NCI-H748 treated with DMSO at 0.1 percent for 48 hours (cell line): ENCODE measurements at regions not wholly inside any gene's neighbourhood (a gene's known extent, or its start where the extent isn't known, plus 50 kb on each side); places are given as distances from the start of the nearest gene placed in this dataset.
"Not testable (repeated sequence)": the region's sequence is repeated elsewhere in the genome, so short reads cannot be mapped to it uniquely, and the experiment has no call there.

ENCODE experiments used
- DNase-seq: peaks from one replicate; lab custom pipeline; 2025; lab: John Stamatoyannopoulos, UW

DNA sequence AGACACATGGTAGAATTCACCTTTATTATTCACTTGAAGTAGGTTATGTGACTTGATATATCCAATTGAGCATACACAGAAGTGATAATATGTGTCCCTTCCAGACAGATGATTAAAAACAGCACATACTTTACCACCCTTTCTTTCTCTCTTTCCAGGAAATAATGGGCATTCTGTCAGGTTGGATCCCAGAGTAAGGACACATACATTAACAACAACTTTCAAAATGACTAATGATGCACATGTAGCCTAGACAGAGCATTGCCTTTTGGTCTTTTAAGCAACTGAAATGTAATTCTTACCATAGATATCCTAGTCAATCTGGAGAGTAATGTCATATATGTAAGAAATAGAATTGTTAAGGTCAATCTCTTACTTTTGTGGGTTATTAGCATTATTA, 1748.7 kb downstream of the EFNA5 start:
- no peak for DNase-seq

DNA sequence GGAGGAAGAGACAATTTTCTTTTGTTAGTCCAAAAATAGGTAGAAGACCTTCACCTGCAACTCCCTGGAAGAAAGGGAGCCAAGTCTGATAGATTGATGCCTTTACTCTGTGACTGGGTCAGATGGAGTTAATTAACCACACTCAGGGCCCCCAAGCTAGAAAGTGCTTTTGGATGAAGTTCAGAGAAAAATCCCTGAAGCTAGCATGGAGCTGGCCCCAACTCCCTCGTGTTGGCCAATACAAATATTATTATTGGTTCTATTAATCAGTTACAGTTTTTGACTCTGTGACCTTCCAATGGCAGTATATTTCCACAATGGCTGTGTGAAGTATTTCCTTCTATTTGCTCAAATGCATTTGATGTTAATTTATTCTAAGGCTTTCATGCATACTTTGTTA, 1753.5 kb downstream of the EFNA5 start:
- no peak for DNase-seq

DNA sequence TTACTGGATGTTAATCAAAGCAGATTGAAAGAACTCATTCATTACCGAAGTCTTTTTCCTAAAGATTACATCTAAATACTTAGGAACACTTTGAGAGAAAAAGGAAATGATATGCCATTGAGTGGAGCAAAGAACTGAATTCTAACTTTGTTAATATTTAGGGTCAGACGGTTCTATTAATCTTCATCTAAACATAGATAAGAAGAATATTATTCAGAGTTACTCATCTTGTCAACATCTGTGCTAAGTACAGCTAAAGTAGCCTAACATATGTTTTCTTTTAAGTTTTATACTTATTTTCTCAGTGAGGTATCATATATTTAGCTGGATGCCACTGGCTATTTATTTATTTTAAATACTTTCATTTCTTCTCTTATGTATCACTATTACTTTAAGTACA, 1763.7 kb downstream of the EFNA5 start:
- no peak for DNase-seq

DNA sequence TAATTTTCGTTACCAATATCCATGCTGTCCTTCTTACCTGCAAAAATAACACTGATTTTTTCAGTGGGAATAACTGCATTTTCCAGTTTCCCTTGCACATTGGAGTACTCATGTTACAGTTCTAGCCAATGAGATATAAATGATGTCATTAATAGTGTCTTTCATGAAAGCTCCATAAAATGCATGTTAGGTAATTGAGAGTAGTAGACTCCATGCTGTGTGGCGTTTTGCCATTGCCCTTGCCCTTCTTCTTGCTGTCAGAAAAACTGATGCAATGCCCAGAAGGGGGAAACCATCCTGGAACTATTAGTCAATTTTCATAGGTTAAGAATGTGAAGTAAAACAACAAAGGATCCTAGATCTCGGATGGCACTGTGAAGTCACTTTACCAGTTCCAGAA, 1765.3 kb downstream of the EFNA5 start:
- DNase-seq = no peak

DNA sequence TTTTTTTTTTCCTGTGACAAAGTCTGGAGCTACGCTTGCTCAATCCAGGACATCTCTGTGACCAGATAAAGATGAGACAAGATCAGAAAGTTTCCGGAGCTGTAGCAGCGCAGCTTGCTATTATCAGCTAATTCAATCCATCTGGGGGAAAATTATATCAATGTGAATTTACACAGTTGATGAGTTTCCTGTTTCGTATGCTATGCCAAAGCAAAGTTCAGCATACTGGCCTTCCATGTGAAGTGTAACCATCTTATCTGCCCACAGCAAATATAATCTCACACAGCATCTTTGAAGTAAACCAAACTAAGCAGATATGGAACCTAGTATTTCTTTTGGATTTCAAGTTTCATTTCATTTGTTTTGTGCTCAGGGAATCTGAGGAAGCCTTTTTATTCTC, 1767.7 kb downstream of the EFNA5 start:
- no peak for DNase-seq

DNA sequence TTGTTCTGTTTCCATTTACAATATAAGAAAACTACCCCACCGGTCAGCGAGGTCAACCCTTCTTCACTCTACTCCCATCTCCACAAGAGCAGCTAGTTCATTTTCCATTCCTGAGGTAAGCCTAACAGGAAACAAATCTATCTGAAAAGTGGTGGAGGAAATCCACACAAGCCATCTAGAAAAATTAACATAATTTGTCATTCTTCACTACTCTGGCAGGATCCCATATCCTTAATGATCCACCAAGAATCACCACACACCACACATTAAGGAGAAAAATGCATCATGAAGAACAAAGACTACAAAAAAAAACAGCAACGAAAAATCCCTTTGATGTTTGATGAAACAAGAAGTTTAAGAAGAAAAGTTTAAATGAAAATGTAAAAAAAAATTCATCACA, 1771.0 kb downstream of the EFNA5 start:
- no peak for DNase-seq

DNA sequence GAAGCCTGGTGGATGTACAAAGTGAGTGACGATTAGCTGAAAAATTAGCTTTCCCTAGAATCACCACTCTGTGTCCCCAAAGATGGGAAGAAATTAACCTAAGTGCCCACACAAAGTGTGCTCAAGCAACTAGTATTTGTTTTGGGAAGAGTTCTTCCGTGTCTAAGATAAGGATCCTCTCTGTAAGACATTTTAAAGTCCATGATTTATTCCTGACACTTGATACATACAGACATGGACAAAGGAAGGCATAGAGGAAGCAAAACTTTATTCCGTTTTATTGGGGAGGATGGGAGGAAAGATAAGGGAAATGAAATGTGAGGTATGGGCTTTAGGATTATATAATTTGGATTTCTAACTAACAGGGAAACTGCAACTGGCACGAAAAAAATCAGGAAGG, 1772.6 kb downstream of the EFNA5 start:
- DNase-seq = no peak

DNA sequence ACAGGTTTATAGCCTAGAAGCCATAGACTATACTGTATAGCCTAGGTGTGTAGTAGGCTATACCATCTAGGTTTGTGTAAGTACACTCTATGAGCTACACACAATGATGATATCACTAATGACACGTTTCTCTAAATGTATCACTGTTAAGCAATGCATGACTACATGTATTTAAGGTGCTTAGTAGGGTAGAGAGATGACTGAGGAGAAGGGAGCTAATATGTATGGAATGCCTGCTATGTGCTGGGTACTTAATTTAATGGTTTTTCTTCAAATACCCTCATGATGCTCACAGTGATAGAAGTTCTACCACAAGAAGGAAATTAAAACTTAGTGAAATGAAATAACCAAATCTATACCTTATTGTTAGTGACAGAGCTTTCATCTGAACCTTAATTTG, 1785.5 kb downstream of the EFNA5 start:
- DNase-seq = no peak

DNA sequence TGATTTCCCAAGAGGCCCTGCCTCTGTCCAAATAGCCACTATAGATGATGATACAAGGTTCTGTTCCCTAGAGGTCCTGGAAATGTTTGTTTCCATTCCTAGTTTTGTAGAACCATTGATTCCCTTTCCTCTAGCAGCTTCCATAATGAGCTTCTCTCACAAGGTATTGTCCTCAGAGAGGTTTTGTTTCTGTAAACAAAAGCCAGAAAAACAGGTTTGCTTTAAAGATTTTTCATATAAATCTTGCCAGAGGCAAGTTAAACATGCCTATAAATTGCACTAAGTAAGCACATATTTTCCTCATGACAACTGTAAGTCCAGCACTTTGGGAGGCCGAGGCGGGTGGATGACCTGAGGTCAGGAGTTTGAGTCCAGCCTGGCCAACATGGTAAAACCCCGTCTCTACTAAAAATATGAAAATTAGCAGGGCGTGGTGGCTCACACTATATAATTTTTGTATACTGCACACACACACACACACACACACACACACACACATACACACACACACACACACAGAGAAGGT, 1787.7 kb downstream of the EFNA5 start:
- peak; percentile 20 for DNase-seq

DNA sequence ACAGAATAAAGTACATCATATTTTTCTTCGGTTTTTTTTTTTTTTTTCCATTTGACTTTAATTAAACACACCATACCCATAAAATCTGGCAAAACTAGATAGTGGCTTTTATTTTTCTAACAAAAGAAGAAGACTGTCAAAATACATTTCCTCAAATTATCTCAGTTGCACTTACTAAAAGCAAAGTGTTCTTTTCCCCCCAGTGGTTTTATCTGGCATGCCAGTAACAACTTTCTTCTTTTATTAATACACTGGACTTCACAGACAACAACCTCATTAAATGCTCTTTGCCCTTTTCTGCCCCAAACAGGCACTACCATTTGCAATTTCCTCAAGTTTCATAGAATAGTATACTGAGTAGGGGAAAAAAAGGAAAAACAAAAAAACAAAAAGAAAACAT, 1792.3 kb downstream of the EFNA5 start:
- no peak for DNase-seq

DNA sequence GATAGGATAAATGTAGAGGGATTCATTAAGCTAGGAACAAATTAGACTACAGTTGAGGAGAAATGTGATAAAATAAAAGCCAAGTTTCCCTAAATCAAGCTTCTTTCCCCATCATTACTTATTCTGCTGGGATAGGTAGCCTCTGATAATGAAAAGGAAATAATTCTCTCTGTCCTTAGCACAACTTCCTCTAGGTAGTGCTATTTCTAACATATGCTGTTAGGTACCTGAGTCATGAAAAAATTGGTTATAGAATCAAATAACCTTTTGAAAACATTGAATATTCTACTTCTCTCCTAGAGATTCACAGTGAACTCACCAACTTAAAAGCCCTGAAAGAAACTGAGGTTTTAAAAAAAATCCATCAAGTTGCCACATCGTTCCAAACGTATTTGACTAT, 1793.1 kb downstream of the EFNA5 start:
- DNase-seq = no peak

DNA sequence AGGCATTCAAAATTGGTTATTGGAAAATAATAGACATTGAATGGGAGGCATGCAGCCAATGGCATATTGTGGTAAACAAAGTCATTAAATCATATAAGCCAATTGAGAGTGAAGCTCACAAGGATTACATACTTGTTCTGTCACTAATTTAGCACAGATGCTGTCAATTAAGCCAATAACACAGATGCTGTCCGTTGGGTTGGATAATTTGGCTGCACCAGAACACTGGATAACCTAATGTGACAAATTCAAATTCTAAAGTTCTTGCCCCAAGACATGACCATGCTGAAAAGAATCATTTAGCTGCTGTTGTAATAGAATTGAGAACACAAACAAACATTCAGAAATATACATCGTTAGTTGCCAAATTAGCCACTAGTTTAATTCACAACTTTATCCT, 1796.4 kb downstream of the EFNA5 start:
- DNase-seq = no peak

DNA sequence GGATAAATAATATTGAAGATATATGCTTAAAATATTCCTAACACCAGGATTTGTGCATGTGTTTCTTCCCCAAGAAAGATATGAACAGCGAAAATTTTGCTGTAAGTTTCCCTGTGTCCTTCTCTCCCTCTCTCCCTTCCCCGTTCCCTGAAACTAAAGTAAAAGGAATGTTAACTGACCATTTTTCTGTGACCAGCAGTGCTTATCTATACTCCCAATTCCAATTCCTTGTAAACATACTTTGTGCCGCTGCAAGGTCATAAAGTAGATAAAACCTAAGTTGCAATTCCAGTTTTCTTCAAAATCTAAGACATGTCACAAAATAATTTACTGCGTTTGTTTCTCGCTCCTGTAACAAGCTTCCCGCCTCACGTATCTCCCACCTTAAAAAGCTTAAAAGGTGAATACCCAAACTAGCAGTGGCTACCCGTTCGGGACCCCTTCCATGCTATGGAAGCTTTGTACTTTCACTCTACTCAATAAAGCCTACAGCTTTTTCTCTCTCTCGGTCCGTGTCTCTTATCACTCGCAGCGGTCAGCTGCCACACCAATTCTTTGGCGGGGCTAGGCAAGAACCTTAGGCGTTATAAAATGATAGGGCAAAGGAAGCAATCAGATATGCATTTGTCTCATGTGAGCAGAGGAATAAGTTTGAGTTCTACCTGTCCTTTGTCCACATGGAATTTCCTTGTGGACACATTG, 1798.0 kb downstream of the EFNA5 start:
- DNase-seq = no peak

DNA sequence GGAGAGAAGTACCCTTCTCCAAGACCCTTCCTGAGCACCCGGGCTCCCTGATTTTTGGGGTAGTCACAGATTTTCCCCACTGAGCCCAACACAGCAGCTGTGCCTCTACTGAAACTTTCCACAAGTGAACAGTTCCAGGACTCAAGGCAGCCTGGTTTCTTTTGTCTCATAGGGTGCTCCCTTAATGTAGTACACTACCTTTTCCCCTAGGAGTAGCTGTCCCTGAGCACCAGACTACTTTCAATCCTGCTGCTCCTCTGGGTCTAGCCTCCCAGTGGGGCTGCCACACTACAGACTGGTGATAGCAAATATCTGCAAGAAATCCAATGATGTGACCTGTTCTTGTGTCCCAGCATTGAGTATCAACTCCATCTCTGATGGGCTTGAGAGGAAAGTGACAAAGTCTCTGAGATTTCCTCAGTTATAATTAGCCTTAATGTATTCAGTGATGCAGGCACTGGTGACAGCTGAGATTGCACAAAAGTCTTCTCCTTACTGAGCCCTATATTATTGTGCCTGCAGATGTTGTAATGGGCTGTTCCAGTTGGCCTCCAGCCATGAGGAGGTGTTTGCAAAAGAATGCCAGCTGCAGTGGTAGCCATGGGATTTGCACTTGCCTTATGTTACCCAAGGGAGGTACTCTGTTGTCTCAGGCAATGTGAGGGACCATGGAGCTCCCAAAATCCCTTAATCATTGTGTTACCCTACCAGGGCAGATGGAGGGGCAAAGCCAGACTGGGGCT, 1802.5 kb downstream of the EFNA5 start:
- no peak for DNase-seq

DNA sequence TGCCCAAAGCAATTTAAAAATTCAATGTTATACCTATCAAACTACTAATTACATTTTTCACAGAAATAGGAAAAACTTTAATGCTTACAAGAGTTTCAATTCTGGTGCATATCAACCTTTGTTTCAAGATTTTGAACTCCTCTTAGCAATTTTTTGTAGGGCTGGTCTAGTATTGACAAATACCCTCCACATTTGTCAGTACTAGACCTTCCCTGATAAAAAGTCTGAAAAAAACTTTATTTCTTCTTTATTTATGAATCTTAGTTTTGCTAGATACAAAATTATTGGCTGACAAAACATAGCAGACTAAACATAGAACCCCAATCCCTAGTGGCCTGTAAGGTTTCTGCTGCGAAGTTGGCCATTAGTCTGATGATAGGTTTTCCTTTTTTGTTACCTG, 1804.9 kb downstream of the EFNA5 start:
- no peak for DNase-seq

DNA sequence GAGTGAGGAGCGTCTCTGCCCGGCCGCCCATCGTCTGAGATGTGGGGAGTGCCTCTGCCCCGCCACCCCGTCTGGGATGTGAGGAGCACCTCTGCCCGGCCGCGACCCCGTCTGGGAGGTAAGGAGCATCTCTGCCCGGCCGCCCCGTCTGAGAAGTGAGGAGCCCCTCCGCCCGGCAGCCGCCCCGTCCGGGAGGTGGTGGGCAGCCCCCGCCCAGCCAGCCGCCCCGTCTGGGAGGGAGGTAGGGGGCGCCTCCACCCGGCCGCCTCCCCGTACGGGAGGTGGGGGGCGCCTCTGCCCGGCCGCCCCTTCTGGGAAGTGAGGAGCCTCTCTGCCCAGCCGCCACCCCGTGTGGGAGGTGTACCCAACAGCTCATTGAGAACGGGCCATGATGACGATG, 1811.4 kb downstream of the EFNA5 start:
- DNase-seq = not testable (repeated sequence)

DNA sequence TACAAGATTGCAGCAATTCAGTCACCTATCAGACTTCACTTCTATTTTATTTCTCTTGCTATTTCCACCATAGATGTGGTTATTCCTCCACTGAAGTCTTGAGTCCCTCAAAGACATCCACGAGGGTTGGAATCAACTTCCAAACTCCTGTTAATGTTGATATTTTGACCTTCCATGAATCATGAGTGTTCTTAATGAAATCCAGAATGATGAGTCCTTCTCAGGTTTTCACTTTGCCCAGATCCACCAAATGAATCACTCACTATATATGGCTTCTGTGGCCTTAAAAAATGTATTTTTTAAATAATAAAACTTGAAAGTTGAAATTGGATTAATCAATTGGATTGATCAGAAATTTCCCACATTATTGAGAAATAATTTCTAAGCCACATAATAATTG, 1821.0 kb downstream of the EFNA5 start:
- DNase-seq = no peak

DNA sequence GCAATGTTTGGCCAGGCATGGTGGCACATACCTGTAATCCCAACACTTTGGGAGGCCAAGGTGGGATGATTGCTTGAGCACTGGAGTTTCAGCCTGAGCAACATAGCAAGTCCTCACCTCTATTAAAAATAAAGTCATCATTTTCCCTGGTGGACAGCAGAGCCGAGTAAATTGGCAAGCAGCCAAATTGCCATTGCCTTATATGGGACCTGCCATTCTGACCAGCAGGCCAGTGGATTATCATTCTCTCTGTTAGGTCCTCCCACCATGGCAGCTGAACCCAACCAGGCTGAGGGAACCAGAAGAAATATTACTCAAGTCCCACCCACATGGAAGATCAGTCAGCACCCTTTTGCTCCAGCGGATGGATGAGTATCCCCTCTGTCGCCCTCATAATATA, 1829.9 kb downstream of the EFNA5 start:
- no peak for DNase-seq

DNA sequence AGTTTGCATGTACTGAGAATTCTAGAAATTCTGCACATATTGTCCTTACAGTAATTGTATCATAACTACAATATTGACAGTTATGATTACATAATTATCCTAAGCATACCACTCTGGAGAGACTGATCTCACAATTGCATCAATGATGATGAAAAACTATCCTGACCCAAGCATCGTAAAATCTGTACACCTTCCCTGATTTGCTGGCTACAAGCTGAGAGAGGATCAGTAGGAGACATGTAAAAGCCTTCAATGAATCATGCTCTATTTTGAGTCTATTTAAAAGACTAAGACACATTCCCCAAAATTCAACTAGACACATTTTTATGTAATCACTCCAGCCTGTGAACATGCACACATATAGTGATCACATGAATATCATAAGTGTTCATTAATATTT, 1833.8 kb downstream of the EFNA5 start:
- DNase-seq = no peak

DNA sequence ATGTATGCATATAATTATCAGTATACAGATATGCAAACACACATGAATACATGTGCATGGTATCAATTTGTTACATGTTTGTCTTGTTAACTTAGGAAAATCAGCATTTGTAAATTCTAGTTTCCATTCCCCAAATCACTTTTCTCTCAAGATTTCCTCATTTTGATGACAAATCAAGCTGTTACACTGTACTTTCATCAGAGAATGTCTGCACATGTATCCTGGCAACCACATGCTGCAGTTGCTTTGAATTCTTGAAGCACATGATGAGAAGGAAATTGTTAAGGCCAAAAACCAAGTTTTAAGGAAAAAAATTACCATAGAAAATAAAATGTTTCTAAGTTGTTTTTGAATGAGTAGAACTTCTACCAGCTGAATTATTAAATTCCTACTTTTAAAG, 1834.5 kb downstream of the EFNA5 start:
- DNase-seq = no peak

DNA sequence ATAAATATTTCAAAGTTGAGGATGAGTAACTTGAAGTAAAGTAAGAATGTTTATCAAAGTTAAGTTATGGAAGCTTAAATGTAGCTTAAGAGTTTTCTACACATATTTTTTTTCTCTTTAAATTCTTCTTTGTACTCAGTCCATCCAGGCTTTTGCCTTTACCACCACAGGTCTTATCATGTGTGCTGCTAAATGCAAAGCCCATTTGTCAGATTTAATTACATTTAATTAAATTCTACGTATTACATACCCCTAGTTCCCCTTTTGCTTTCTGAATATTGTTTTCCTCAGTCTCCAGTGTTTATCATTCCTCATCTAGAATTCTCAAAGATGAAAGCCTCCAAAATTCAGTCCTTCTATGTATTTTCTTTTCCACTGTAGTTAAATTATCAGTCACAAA, 1841.9 kb downstream of the EFNA5 start:
- DNase-seq = no peak

DNA sequence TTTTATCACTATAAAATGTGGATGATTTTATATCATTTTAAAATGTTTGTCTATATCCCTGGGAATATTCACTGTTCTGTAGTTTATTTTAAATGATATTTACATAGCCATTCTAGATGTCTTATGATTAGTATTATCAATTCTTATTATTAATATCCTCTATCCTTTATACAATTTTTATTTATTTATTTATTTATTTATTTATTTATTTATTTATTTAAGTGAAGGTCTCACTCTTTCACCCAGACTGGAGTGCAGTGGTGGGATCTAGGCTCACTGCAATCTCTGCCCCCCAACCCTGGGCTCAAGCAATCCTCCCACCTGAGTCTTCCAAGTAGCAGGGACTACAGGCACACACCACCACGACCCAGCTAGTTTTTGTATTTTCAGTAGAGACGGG, 1848.9 kb downstream of the EFNA5 start:
- DNase-seq = no peak

DNA sequence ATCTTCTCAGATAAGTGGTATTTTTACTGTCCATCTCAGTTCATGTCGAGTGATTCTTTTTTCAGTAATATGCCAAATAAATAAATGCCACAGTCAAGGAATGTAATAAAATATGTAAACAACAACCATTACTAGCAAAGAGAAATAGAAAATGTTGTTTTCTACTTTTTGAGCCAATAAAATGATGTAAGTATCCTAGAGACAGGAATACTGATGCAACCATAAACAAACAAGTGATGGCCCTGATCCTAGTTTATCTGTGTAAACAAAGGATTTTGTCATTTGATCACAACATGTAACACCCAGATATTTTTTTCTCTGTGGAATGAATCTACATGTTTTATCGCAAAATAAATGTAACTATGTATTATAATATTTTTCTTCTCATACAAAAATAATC, 1852.8 kb downstream of the EFNA5 start:
- no peak for DNase-seq

DNA sequence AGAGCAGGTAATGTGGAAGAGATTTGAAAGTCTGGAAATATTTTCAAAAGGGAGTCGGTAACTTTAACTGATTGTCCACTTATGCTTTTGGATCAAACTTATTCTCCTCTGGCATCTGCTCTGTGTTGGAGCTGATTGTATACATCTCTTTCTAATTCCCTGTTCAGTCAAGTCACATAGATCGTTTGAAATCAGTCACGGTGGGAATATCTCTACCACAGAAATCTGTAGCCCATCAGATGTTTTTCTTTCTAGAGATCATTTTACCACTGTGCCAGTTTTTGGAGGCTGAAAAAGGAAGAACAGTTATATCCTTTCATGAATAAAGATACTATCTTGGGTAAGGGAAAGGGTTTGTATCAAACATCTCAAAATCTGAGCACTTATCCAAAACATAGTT, 1853.3 kb downstream of the EFNA5 start:
- DNase-seq = no peak
